Ascending aorta (tissue), 2 donors: ENCODE measurements at regions not wholly inside any gene's neighbourhood (a gene's known extent, or its start where the extent isn't known, plus 50 kb on each side); places are given as distances from the start of the nearest gene placed in this dataset.

Experiments
- DNase-seq, 2 donors: peaks; one replicate each; pipeline ENCODE4 v3.0.0-alpha.2; 2019; ENCODE audit warnings: low spot score in 2 of 2
- H3K27ac ChIP-seq, 2 donors: fragments of 200-600 bp; sonication (generic); one replicate each; pipeline ENCODE4 v1.5.1; 2016 to 2017; ENCODE audit warnings: mild to moderate bottlenecking in 1 of 2
- H3K27me3 ChIP-seq: fragments of 200-600 bp; sonication (generic); one replicate; pipeline ENCODE4 v1.5.1; 2017
- H3K36me3 ChIP-seq, 2 donors: fragments of 200-600 bp; sonication (generic); one replicate each; pipeline ENCODE4 v1.5.1; 2016
- H3K4me1 ChIP-seq, 2 donors: fragments of 200-600 bp; sonication (generic); one replicate each; pipeline ENCODE4 v1.5.1; 2016 to 2017; ENCODE audit warnings: mild to moderate bottlenecking in 1 of 2
- H3K4me3 ChIP-seq, 2 donors: fragments of 200-600 bp; sonication (generic); one replicate each; pipeline ENCODE4 v1.5.1; 2016 to 2017; ENCODE audit warnings: mild to moderate bottlenecking in 1 of 2
- H3K9me3 ChIP-seq, 2 donors: fragments of 200-600 bp; sonication (generic); one replicate each; pipeline ENCODE4 v1.5.1; 2016
- CTCF ChIP-seq, 3 experiments: fragments of 200-600 bp in 2 of 3; fragments of 450-650 bp in 1 of 3; sonication (generic) in 2 of 3; IDR thresholded peaks; one replicate each; pipeline ENCODE4 v1.5.1; 2016 to 2019; ENCODE audit warnings: antibody characterized with exemption in 3 of 3, mild to moderate bottlenecking in 1 of 3, moderate library complexity in 1 of 3
- intact Hi-C: fragments of 100-400 bp; cut with DNase I; formaldehyde crosslinking; loops from one replicate; pipeline ENCODE4 v1.15.1; 2023

- Histone ChIP-seq H3K9me3 (no peaks in the 10 kb centered on the region), H3K27ac (no peak overlapping the region), H3K4me1 (no peaks in the 10 kb centered on the region), H3K27me3 (no peaks in the 10 kb centered on the region), H3K36me3 (no peaks in the 10 kb centered on the region), H3K4me3 (no peak overlapping the region)
- no peak for TF ChIP-seq CTCF (IDR thresholded peaks at IDR 0.05)
- intact Hi-C loops, result no loop called here
- no peak for DNase-seq
Observed at GRCh38 chr12:85609778-85610177, 226.4 kb downstream of the RASSF9 start.

GRCh38 chr12:85610194-85610593, 226.0 kb downstream of the RASSF9 start:
- TF ChIP-seq CTCF (IDR thresholded peaks at IDR 0.05), result no peak
- intact Hi-C loops, result no loop called here
- DNase-seq, result no peak

GRCh38 chr12:85616201-85616600, 220.0 kb downstream of the RASSF9 start:
- TF ChIP-seq CTCF (IDR thresholded peaks at IDR 0.05), result no peak
- Histone ChIP-seq H3K36me3 (no peaks in the 10 kb centered on the region), H3K27ac (no peak overlapping the region), H3K4me1 (no peaks in the 10 kb centered on the region), H3K27me3 (no peaks in the 10 kb centered on the region), H3K9me3 (no peaks in the 10 kb centered on the region), H3K4me3 (no peak overlapping the region)
- no peak for DNase-seq
- intact Hi-C loops, result no loop called here

More at GRCh38 chr12:85610194-85610593, 226.0 kb downstream of the RASSF9 start:
- Histone ChIP-seq H3K9me3 (no peaks in the 10 kb centered on the region), H3K4me3 (no peak overlapping the region), H3K36me3 (no peaks in the 10 kb centered on the region), H3K27ac (no peak overlapping the region), H3K4me1 (no peaks in the 10 kb centered on the region), H3K27me3 (no peaks in the 10 kb centered on the region)

- Histone ChIP-seq H3K9me3 (no peaks in the 10 kb centered on the region), H3K27ac (no peak overlapping the region), H3K4me3 (no peak overlapping the region), H3K27me3 (no peaks in the 10 kb centered on the region), H3K4me1 (no peaks in the 10 kb centered on the region), H3K36me3 (no peaks in the 10 kb centered on the region)
- no peak for TF ChIP-seq CTCF (IDR thresholded peaks at IDR 0.05)
- intact Hi-C loops, result no loop called here
- DNase-seq, result no peak
Observed at GRCh38 chr12:85617307-85618091, 218.7 kb downstream of the RASSF9 start.

GRCh38 chr12:85621041-85621440, 215.2 kb downstream of the RASSF9 start:
- H3K9me3 ChIP-seq, result no peaks in the 10 kb centered on the region
- no peaks in the 10 kb centered on the region for H3K27me3 ChIP-seq
- H3K4me1 ChIP-seq, result no peaks in the 10 kb centered on the region
- DNase-seq, result no peak
- no peak overlapping the region for H3K27ac ChIP-seq
- H3K36me3 ChIP-seq, result no peaks in the 10 kb centered on the region
- intact Hi-C loops, result no loop called here
- no peak for TF ChIP-seq CTCF (IDR thresholded peaks at IDR 0.05)
- no peak overlapping the region for H3K4me3 ChIP-seq
